ENCODE measurements at regions not wholly inside any gene's neighbourhood (a gene's known extent, or its start where the extent isn't known, plus 50 kb on each side); places are given as distances from the start of the nearest gene placed in this dataset.
"Not testable (repeated sequence)": the region's sequence is repeated elsewhere in the genome, so short reads cannot be mapped to it uniquely, and the experiment has no call there.

DNA sequence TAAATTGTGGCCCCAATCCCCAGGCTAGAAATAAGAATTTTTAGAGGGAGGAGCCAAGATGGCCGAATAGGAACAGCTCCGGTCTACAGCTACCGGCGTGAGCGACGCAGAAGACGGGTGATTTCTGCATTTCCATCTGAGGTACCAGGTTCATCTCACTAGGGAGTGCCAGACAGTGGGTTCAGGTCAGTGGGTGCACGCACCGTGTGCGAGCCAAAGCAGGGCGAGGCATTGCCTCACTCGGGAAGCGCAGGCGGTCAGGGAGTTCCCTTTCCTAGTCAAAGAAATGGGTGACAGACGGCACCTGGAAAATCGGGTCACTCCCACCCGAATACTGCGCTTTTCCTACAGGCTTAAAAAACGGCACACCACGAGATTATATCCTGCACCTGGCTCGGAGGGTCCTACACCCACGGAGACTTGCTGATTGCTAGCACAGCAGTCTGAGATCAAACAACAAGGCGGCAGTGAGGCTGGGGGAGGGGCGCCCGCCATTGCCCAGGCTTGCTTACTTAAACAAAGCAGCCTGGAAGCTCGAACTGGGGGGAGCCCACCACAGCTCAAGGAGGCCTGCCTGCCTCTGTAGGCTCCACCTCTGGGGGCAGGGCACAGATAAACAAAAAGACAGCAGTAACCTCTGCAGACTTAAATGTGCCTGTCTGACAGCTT lies 257.7 kb upstream of the MEIS1 start:
- intact Hi-C loops (cut with micrococcal nuclease); H4K20me1 ChIP-seq (ENCODE audit: insufficient read depth, low read length); dilution Hi-C loops (cut with HindIII; ENCODE audit: low sequenced_read_pairs, unreplicated experiment); H3K18ac ChIP-seq (ENCODE audit: low read depth, low read length); H3K9me3 ChIP-seq (ENCODE audit: control insufficient read depth, insufficient read depth, low read length); DNase-seq; H2AK5ac ChIP-seq (ENCODE audit: low read depth, low read length); H3K27ac ChIP-seq (ENCODE audit: insufficient read depth, low read length); H3K79me1 ChIP-seq (ENCODE audit: low read depth in 1 of 2, low read length in 2 of 2); H2BK20ac ChIP-seq (ENCODE audit: low read depth, low read length); H3K9me1 ChIP-seq (ENCODE audit: insufficient read depth, low read length); H3K4me1 ChIP-seq (ENCODE audit: control insufficient read depth, insufficient read depth, low read length); H3K4me2 ChIP-seq (ENCODE audit: low read depth, low read length); POLR2A ChIA-PET (ENCODE audit: unreplicated experiment); H2BK120ac ChIP-seq (ENCODE audit: low read depth, low read length); H3K4me3 ChIP-seq (ENCODE audit: insufficient read depth, low read depth, low read length); H3K23ac ChIP-seq (ENCODE audit: low read depth, low read length); in situ Hi-C loops (cut with MboI; ENCODE audit: low sequenced_read_pairs); H3K4ac ChIP-seq (ENCODE audit: low read depth, low read length); H3K36me3 ChIP-seq (ENCODE audit: control insufficient read depth, insufficient read depth, low read length); H2AK9ac ChIP-seq (replicated peaks; ENCODE audit: low read depth, low read length, poor library complexity); CTCF ChIA-PET; H4K8ac ChIP-seq (ENCODE audit: low read depth in 2 of 2, low read length in 2 of 2); H3K56ac ChIP-seq (ENCODE audit: extremely low read depth, insufficient read depth, low read length); H2AFZ ChIP-seq (replicated peaks; ENCODE audit: low read length, poor library complexity); H2BK5ac ChIP-seq (ENCODE audit: low read depth, low read length, poor library complexity, severe bottlenecking); H2BK15ac ChIP-seq (ENCODE audit: low read depth, low read length); H3K27me3 ChIP-seq (ENCODE audit: control insufficient read depth, insufficient read depth, low read length); H4K91ac ChIP-seq (ENCODE audit: insufficient read depth, low read depth, low read length); H4K5ac ChIP-seq (ENCODE audit: low read depth, low read length); H3K14ac ChIP-seq (replicated peaks; ENCODE audit: low read depth, low read length); ATAC-seq (ENCODE audit: low read depth); BruUV-seq (replicated peaks); H3K9ac ChIP-seq (ENCODE audit: low read depth, low read length): not testable (repeated sequence)
- whole genome bisulfite sequencing, 2 experiments (ENCODE audit: extremely low coverage in 2 of 2, insufficient read length in 1 of 2), result 85% methylated on average over 16 of the region's 26 CpGs; no CpG with 5 or more reads in 1 of the 2 experiments

Measured in IMR-90 (cell line).